K562 (cell line): ENCODE measurements at regions not wholly inside any gene's neighbourhood (a gene's known extent, or its start where the extent isn't known, plus 50 kb on each side); places are given as distances from the start of the nearest gene placed in this dataset.
A peak's percentile ranks its signal among the peaks of the same experiment; 100 is the strongest.

Source experiments
- ATF1 ChIP-seq, 2 experiments: fragments of 450-650 bp in 1 of 2; IDR thresholded peaks; 2 replicates each; pipeline ENCODE4 v1.6.1; 2016; ENCODE audit warnings: missing compliant biosample characterization in 1 of 2, missing genetic modification characterization in 1 of 2
- CCNT2 ChIP-seq: IDR thresholded peaks from 2 replicates; pipeline ENCODE4 v1.6.1; 2011; ENCODE audit warnings: borderline replicate concordance, low read depth, mild to moderate bottlenecking, moderate library complexity, mixed read lengths, low read length; ENCODE audit not compliant: insufficient read length; ENCODE audit errors: extremely low read depth
- CHD2 ChIP-seq: IDR thresholded peaks from 2 replicates; pipeline ENCODE4 v1.6.1; 2011; ENCODE audit warnings: low read depth, low read length
- CREBBP ChIP-seq: IDR thresholded peaks from one replicate; pipeline ENCODE4 v1.6.1; 2012; ENCODE audit warnings: low read depth, mild to moderate bottlenecking, control low read depth, inconsistent platforms, low read length
- DMBX1 ChIP-seq: fragments of 250-450 bp; sonication (Bioruptor Pico); IDR thresholded peaks from 2 replicates; pipeline ENCODE4 v1.8.0; 2022; ENCODE audit warnings: inconsistent platforms, mild to moderate bottlenecking, moderate library complexity, borderline replicate concordance
- GABPB2 ChIP-seq: fragments of 250-450 bp; sonication (Bioruptor Pico); conservative IDR thresholded peaks from 2 replicates; pipeline ENCODE4 v1.5.1; 2021; ENCODE audit warnings: mild to moderate bottlenecking
- HDAC2 ChIP-seq: fragments of 450-650 bp; IDR thresholded peaks from 2 replicates; pipeline ENCODE4 v1.6.1; 2016; ENCODE audit warnings: mild to moderate bottlenecking
- JUN ChIP-seq, 2 experiments: sonication (generic) in 1 of 2; formaldehyde crosslinking in 1 of 2; IDR thresholded peaks; 2 replicates each; pipeline versions ENCODE4 v1.6.1 to v1.8.0; 2012 to 2022; ENCODE audit warnings: borderline replicate concordance in 2 of 2, mild to moderate bottlenecking in 2 of 2, improper control_type of control experiment in 1 of 2, low read depth in 1 of 2, low read length in 1 of 2, missing genetic modification reagents in 1 of 2
- LEF1 ChIP-seq: fragments of 450-650 bp; IDR thresholded peaks from 2 replicates; pipeline ENCODE4 v1.6.1; 2016; ENCODE audit warnings: mild to moderate bottlenecking
- MAFK ChIP-seq: IDR thresholded peaks from 2 replicates; pipeline ENCODE4 v1.6.1; 2011; ENCODE audit warnings: low read length, improper control_type of control experiment
- NFE2 ChIP-seq: IDR thresholded peaks from 2 replicates; pipeline ENCODE4 v1.6.1; 2014; ENCODE audit warnings: antibody characterized with exemption, low read depth
- PML ChIP-seq: IDR thresholded peaks from 2 replicates; pipeline ENCODE4 v1.6.1; 2012; ENCODE audit warnings: low read length, inconsistent platforms
- POLR2A ChIP-seq: fragments of 450-650 bp; conservative IDR thresholded peaks from 2 replicates; pipeline ENCODE4 v1.6.1; 2016
- TF ChIP-seq, protein P1 (sequence below): fragments of 450-650 bp; formaldehyde crosslinking; IDR thresholded peaks from 2 replicates; pipeline ENCODE4 v1.4.0; 2020; ENCODE audit warnings: mild to moderate bottlenecking, moderate library complexity
- TF ChIP-seq, protein P2 (sequence below), 3 experiments: IDR thresholded peaks in 2 of 3; conservative IDR thresholded peaks in 1 of 3; 2 replicates each; pipeline ENCODE4 v1.5.1; 2011 to 2012; ENCODE audit warnings: low read length in 3 of 3, mild to moderate bottlenecking in 3 of 3, control low read depth in 2 of 3, improper control_type of control experiment in 1 of 3, inconsistent platforms in 1 of 3, low read depth in 1 of 3, mixed read lengths in 1 of 3, moderate library complexity in 1 of 3; ENCODE audit not compliant: insufficient read depth in 2 of 3
- TF ChIP-seq, protein P3 (sequence below), 2 experiments: fragments of 450-650 bp; formaldehyde crosslinking in 1 of 2; IDR thresholded peaks; 2 replicates each; pipeline versions ENCODE4 v1.4.0 to v1.6.1; 2014 to 2020; ENCODE audit warnings: mild to moderate bottlenecking in 2 of 2, borderline replicate concordance in 1 of 2, low read depth in 1 of 2

DNA sequence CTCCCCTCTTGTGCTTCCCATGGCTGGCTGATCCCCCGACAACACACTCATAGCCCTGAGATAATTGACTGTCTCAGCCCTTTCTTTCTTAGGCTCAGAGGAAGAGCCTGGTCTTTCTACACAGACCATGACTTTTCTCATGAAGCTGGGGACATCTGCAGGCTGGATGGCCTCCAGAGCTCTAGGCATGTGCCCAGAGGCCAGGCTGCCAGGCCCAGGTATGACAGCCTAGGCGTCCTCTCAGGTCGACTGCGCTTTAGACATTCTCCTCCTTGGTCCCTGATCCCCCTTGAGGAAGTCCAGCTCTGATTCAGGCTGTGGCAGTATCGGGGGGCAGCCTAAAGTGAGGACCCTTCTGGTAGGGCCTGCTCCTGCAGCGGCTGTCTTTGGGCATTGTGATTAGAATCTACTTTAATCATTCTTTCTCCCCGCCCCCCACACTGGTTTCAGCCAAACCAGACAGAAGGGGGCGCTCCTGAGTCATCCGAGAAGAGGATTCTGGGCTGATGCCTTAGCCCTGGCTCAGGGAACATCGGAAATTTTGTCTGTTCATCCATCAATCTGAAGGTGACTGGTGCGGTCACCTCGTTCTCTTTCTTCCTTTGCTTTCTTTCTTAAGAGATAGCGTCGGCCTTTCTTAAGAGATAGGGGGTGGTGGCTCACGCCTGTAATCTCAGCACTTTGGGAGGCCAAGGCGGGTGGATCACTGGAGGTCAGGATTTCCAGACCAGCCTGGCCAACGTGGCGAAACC is 66.5 kb upstream of the HSPA9 start (continued):
- TF ChIP-seq, protein P1, sequence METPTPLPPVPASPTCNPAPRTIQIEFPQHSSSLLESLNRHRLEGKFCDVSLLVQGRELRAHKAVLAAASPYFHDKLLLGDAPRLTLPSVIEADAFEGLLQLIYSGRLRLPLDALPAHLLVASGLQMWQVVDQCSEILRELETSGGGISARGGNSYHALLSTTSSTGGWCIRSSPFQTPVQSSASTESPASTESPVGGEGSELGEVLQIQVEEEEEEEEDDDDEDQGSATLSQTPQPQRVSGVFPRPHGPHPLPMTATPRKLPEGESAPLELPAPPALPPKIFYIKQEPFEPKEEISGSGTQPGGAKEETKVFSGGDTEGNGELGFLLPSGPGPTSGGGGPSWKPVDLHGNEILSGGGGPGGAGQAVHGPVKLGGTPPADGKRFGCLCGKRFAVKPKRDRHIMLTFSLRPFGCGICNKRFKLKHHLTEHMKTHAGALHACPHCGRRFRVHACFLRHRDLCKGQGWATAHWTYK (CRISPR knock-in tag), result no peak
- TF ChIP-seq, protein P2, sequence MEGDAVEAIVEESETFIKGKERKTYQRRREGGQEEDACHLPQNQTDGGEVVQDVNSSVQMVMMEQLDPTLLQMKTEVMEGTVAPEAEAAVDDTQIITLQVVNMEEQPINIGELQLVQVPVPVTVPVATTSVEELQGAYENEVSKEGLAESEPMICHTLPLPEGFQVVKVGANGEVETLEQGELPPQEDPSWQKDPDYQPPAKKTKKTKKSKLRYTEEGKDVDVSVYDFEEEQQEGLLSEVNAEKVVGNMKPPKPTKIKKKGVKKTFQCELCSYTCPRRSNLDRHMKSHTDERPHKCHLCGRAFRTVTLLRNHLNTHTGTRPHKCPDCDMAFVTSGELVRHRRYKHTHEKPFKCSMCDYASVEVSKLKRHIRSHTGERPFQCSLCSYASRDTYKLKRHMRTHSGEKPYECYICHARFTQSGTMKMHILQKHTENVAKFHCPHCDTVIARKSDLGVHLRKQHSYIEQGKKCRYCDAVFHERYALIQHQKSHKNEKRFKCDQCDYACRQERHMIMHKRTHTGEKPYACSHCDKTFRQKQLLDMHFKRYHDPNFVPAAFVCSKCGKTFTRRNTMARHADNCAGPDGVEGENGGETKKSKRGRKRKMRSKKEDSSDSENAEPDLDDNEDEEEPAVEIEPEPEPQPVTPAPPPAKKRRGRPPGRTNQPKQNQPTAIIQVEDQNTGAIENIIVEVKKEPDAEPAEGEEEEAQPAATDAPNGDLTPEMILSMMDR (IDR thresholded peaks at IDR 0.05 in 2 of 3, conservative IDR thresholded peaks at IDR 0.05 in 1 of 3; ENCODE audit: insufficient read depth in 2 of 3, low read depth in 1 of 3, low read length in 3 of 3), result peak; percentile 82 to 94 (median 90)
- no peak for TF ChIP-seq CCNT2
- no peak for TF ChIP-seq PML
- no peak for TF ChIP-seq CREBBP
- no peak for TF ChIP-seq POLR2A
- TF ChIP-seq JUN (IDR thresholded peaks at IDR 0.05; ENCODE audit: borderline replicate concordance, low read depth, low read length), result 0 out of 2 replicates have a peak, but pooled peaks have one; percentile 8
- no peak for TF ChIP-seq JUN (CRISPR knock-in tag; IDR thresholded peaks at IDR 0.05; ENCODE audit: borderline replicate concordance)
- peak; percentile 79 for TF ChIP-seq NFE2
- TF ChIP-seq, protein P3, sequence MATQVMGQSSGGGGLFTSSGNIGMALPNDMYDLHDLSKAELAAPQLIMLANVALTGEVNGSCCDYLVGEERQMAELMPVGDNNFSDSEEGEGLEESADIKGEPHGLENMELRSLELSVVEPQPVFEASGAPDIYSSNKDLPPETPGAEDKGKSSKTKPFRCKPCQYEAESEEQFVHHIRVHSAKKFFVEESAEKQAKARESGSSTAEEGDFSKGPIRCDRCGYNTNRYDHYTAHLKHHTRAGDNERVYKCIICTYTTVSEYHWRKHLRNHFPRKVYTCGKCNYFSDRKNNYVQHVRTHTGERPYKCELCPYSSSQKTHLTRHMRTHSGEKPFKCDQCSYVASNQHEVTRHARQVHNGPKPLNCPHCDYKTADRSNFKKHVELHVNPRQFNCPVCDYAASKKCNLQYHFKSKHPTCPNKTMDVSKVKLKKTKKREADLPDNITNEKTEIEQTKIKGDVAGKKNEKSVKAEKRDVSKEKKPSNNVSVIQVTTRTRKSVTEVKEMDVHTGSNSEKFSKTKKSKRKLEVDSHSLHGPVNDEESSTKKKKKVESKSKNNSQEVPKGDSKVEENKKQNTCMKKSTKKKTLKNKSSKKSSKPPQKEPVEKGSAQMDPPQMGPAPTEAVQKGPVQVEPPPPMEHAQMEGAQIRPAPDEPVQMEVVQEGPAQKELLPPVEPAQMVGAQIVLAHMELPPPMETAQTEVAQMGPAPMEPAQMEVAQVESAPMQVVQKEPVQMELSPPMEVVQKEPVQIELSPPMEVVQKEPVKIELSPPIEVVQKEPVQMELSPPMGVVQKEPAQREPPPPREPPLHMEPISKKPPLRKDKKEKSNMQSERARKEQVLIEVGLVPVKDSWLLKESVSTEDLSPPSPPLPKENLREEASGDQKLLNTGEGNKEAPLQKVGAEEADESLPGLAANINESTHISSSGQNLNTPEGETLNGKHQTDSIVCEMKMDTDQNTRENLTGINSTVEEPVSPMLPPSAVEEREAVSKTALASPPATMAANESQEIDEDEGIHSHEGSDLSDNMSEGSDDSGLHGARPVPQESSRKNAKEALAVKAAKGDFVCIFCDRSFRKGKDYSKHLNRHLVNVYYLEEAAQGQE (IDR thresholded peaks at IDR 0.05; ENCODE audit: borderline replicate concordance), result peak; percentile 76
- TF ChIP-seq, protein P3 (CRISPR knock-in tag; IDR thresholded peaks at IDR 0.05; ENCODE audit: low read depth), result no peak
- TF ChIP-seq HDAC2, result no peak
- TF ChIP-seq MAFK, result peak; percentile 9; the same call in 1 of the 2 replicates
- peak; percentile 40; the same call in 1 of the 2 replicates for TF ChIP-seq CHD2
- TF ChIP-seq GABPB2 (CRISPR knock-in tag), result no peak
- TF ChIP-seq ATF1 (CRISPR knock-in tag; IDR thresholded peaks at IDR 0.05), result no peak
- TF ChIP-seq ATF1 (tag; IDR thresholded peaks at IDR 0.05), result 0 out of 2 replicates have a peak, but pooled peaks have one; percentile 16
- no peak for TF ChIP-seq DMBX1 (CRISPR knock-in tag)
- TF ChIP-seq LEF1, result 0 out of 2 replicates have a peak, but pooled peaks have one; percentile 18
